GM12878 (cell line): ENCODE measurements at regions not wholly inside any gene's neighbourhood (a gene's known extent, or its start where the extent isn't known, plus 50 kb on each side); places are given as distances from the start of the nearest gene placed in this dataset.
"Not testable (repeated sequence)": the region's sequence is repeated elsewhere in the genome, so short reads cannot be mapped to it uniquely, and the experiment has no call there.

ENCODE experiments used
- ATAC-seq: fragments of 200-7000 bp; cut with Tn5 transposase; 3 replicates; pipeline ENCODE4 v1.9.1; 2020; ENCODE audit warnings: mild to moderate bottlenecking, moderate library complexity
- BruUV-seq: library from RNA; stranded (reverse); fragments of 400-500 nt; replicated peaks from 2 replicates; lab custom pipeline; 2021; lab: Mats Ljungman, UMichigan
- CTCF ChIA-PET: fragments of 300-600 bp; sonication (Branson Sonifier 250); formaldehyde crosslinking; extraction: SDS; loops from one replicate; lab custom pipeline; 2021; ENCODE audit warnings: inconsistent platforms; lab: Yijun Ruan, JAX
- POLR2A ChIA-PET: fragments of 350-600 bp; formaldehyde crosslinking; extraction: SDS; loops from one replicate; lab custom pipeline; 2021; ENCODE audit warnings: inconsistent platforms; lab: Charles Lee
- RAD21 ChIA-PET: fragments of 300-600 bp; sonication (Branson Sonifier 250); formaldehyde crosslinking; loops from one replicate; lab custom pipeline; 2023; ENCODE audit warnings: antibody characterized with exemption; ENCODE audit not compliant: unreplicated experiment; lab: Charles Lee
- SMC1A ChIA-PET: fragments of 300-600 bp; sonication (Branson Sonifier 250); formaldehyde crosslinking; loops from one replicate; lab custom pipeline; 2023; ENCODE audit not compliant: unreplicated experiment, uncharacterized antibody; lab: Charles Lee
- DNase-seq: peaks from one replicate; pipeline ENCODE4 v3.0.0-alpha.2; 2011; ENCODE audit warnings: low read depth, low spot score
- FAIRE-seq: peaks from 3 replicates; lab custom pipeline; 2011; peaks lifted over from hg19 to GRCh38; lab: Jason Lieb, UNC
- H2AFZ ChIP-seq: 2 replicates; pipeline ENCODE4 v1.6.0; 2011; ENCODE audit warnings: low read depth, low read length, control low read depth; ENCODE audit not compliant: control insufficient read depth
- H3K27ac ChIP-seq: 2 replicates; pipeline ENCODE4 v1.5.1; 2011; ENCODE audit warnings: control low read depth; ENCODE audit not compliant: control insufficient read depth, insufficient read depth
- H3K27me3 ChIP-seq, 2 experiments: replicated peaks in 1 of 2; 2 replicates each; pipeline versions ENCODE4 v1.6.0 to v1.6.1; 2011; ENCODE audit warnings: low read length in 1 of 2; ENCODE audit not compliant: control insufficient read depth in 2 of 2, insufficient read depth in 2 of 2
- H3K36me3 ChIP-seq, 2 experiments: 2 replicates each; pipeline ENCODE4 v1.5.1; 2011; ENCODE audit warnings: low read length in 1 of 2; ENCODE audit not compliant: control insufficient read depth in 2 of 2, insufficient read depth in 2 of 2
- H3K4me1 ChIP-seq: 2 replicates; pipeline ENCODE4 v1.6.1; 2011; ENCODE audit warnings: mild to moderate bottlenecking, low read length, moderate library complexity, mixed read lengths; ENCODE audit not compliant: control insufficient read depth, insufficient read depth
- H3K4me2 ChIP-seq: 2 replicates; pipeline ENCODE4 v1.6.0; 2011; ENCODE audit warnings: control low read depth; ENCODE audit not compliant: control insufficient read depth, insufficient read depth
- H3K4me3 ChIP-seq: fragments of 200-600 bp; sonication (generic); 2 replicates; pipeline ENCODE4 v1.5.1; 2016
- H3K79me2 ChIP-seq: 2 replicates; pipeline ENCODE4 v1.6.0; 2011; ENCODE audit warnings: low read length; ENCODE audit not compliant: control insufficient read depth, insufficient read depth
- H3K9ac ChIP-seq: 2 replicates; pipeline ENCODE4 v1.8.0; 2011; ENCODE audit warnings: low read length, control low read depth, mixed read lengths; ENCODE audit not compliant: control insufficient read depth, insufficient read depth
- H3K9me3 ChIP-seq: replicated peaks from 3 replicates; pipeline ENCODE4 v1.5.1; 2011; ENCODE audit warnings: mild to moderate bottlenecking, low read length; ENCODE audit not compliant: control insufficient read depth, insufficient read depth
- H4K20me1 ChIP-seq: 2 replicates; pipeline ENCODE4 v1.6.0; 2011; ENCODE audit not compliant: control insufficient read depth, insufficient read depth
- NR2C2 ChIP-seq: IDR thresholded peaks from 2 replicates; pipeline ENCODE4 v1.6.1; 2011; ENCODE audit warnings: borderline replicate concordance, low read depth; ENCODE audit not compliant: control insufficient read depth, insufficient read length
- RUNX3 ChIP-seq: IDR thresholded peaks from 2 replicates; pipeline ENCODE4 v1.6.1; 2012; ENCODE audit warnings: low read length, inconsistent platforms
- WGBS: methylation state at CpG from one replicate; pipeline ENCODE4 v1.1.6; 2016; ENCODE audit warnings: low lambda C conversion rate; ENCODE audit not compliant: insufficient replicate concordance, insufficient coverage; ENCODE audit errors: missing lambda C conversion rate; 5-methylcytosine and 5-hydroxymethylcytosine counted together
- in situ Hi-C: fragments of 300-500 bp; cut with MboI; formaldehyde crosslinking; loops from 9 replicates; pipeline ENCODE4 v1.14.3; 2018; ENCODE audit warnings: mixed read lengths
- intact Hi-C: fragments of 100-400 bp; cut with micrococcal nuclease; formaldehyde crosslinking; loops from one replicate; pipeline ENCODE4 v1.14.2; 2022; ENCODE audit not compliant: unreplicated experiment

GRCh38 chr18:46184296-46184695 is 80.1 kb downstream of the HAUS1 start:
- ATAC-seq, H3K4me3 ChIP-seq, BruUV-seq, H4K20me1 ChIP-seq, H3K9ac ChIP-seq, DNase-seq, H3K27me3 ChIP-seq, intact Hi-C loops, in situ Hi-C loops, H2AFZ ChIP-seq, H3K36me3 ChIP-seq, H3K9me3 ChIP-seq, FAIRE-seq: not testable (repeated sequence)
- Histone ChIP-seq H3K4me1 (peaks cover 24% of the 10 kb centered on the region), H3K4me2 (peak overlapping the region; percentile 59), H3K79me2 (peaks cover 76% of the 10 kb centered on the region), H3K27ac (peak overlapping the region; percentile 46)
- ChIA-PET CTCF (interaction anchor here (1.1 to 6.0 kb wide), 3 partner anchors 10 to 37 kb away, joined by 3 to 66 read pairs (median 4); a partner anchor contains a TSS), SMC1A (interaction anchor here (1.2 to 3.4 kb wide), 4 partner anchors 9 to 28 kb away, joined by 3 to 11 read pairs (median 4); a partner anchor contains a TSS), RAD21 (interaction anchor here (1.7 kb wide), 1 partner anchor 474 kb away, joined by 4 read pairs; no protein-coding TSS in a partner anchor), POLR2A (interaction anchor here (1.0 to 1.1 kb wide), 2 partner anchors 11 to 25 kb away, joined by 3 read pairs; a partner anchor contains a TSS)
- 93% methylated on average over 9 of the region's 9 CpGs for WGBS

DNA sequence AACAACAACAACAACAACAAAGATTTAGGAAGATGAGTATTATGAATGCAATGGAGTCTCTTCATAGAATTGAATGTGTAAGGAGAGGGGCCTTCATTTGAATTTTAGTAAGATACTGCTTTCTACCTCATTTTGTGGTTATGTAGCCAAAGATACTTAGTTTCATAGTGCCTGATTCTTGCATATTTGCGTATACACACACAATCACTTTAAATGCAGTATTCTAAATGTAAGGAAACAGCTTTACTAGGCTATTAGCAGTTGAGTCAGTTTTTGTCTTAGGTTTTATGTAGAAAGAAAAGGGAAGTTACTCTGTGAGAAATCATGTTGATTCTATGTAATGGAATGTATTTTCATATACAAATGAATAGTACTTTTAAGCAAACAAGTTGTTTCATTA is 80.5 kb downstream of the HAUS1 start:
- in situ Hi-C loops (no loop called here), intact Hi-C loops (no loop called here)
- ChIA-PET RAD21 (no interaction called here), POLR2A (interaction anchor here (1.0 to 1.1 kb wide), 2 partner anchors 12 to 24 kb away, joined by 3 read pairs; a partner anchor contains a TSS), CTCF (interaction anchor here (1.1 to 6.0 kb wide), 2 partner anchors 11 to 16 kb away, joined by 3 to 66 read pairs; a partner anchor contains a TSS), SMC1A (interaction anchor here (1.2 to 3.4 kb wide), 3 partner anchors 9 to 27 kb away, joined by 3 to 11 read pairs (median 6); a partner anchor contains a TSS)
- no TSS peak for BruUV-seq
- H4K20me1 ChIP-seq: no peaks in the 10 kb centered on the region
- ATAC-seq: peak; percentile 42
- WGBS: 65% methylated on average over 1 of the region's 1 CpG
- no peaks in the 10 kb centered on the region for H3K27me3 ChIP-seq
- no peak overlapping the region for H3K9ac ChIP-seq
- H3K9me3 ChIP-seq: no peaks in the 10 kb centered on the region
- no peak for FAIRE-seq
- H3K4me2 ChIP-seq: peak overlapping the region; percentile 59
- H3K4me3 ChIP-seq: no peak overlapping the region
- H3K79me2 ChIP-seq: peaks cover 78% of the 10 kb centered on the region
- no peak overlapping the region for H2AFZ ChIP-seq
- no peak for DNase-seq
- peaks cover 0 to 3% of the 10 kb centered on the region in 2 experiments; a peak in 1 of 4 replicates for H3K36me3 ChIP-seq
- H3K27ac ChIP-seq: peak overlapping the region; percentile 46; the same call in 1 of the 2 replicates
- H3K4me1 ChIP-seq: peaks cover 24% of the 10 kb centered on the region
- no peak for TF ChIP-seq NR2C2
- peak; percentile 34; the same call in 1 of the 2 replicates for TF ChIP-seq RUNX3
